HG03354 (cell line): ENCODE measurements at regions not wholly inside any gene's neighbourhood (a gene's known extent, or its start where the extent isn't known, plus 50 kb on each side); places are given as distances from the start of the nearest gene placed in this dataset.

Experiments
- ATAC-seq: cut with Tn5 transposase; IDR thresholded peaks from one replicate; pipeline ENCODE4 v1.9.1; 2021; ENCODE audit warnings: mild to moderate bottlenecking; ENCODE audit not compliant: unreplicated experiment, poor library complexity, severe bottlenecking

- ATAC-seq, result no peak
These were observed 402.9 kb downstream of the TGFB2 start for GRCh38 chr1:218748071-218748470.

GRCh38 chr1:218750216-218750970 is 405.3 kb downstream of the TGFB2 start:
- ATAC-seq, result no peak

- no peak for ATAC-seq
These were observed 406.2 kb downstream of the TGFB2 start for GRCh38 chr1:218751208-218751948.

- ATAC-seq, result no peak
These were observed 407.0 kb downstream of the TGFB2 start for GRCh38 chr1:218752126-218752525.

- no peak for ATAC-seq
These were observed 409.3 kb downstream of the TGFB2 start for GRCh38 chr1:218754477-218754876.

- ATAC-seq, result no peak
These were observed 410.0 kb downstream of the TGFB2 start for GRCh38 chr1:218755128-218755527.

GRCh38 chr1:218759795-218760194 is 413.9 kb upstream of the LYPLAL1 start:
- ATAC-seq, result no peak

- no peak for ATAC-seq
These were observed 412.8 kb upstream of the LYPLAL1 start for GRCh38 chr1:218760601-218761570.

GRCh38 chr1:218763538-218763937 is 410.1 kb upstream of the LYPLAL1 start:
- ATAC-seq, result no peak

- no peak for ATAC-seq
These were observed 407.9 kb upstream of the LYPLAL1 start for GRCh38 chr1:218765753-218766152.

- ATAC-seq, result no peak
These were observed 401.7 kb upstream of the LYPLAL1 start for GRCh38 chr1:218771931-218772330.

GRCh38 chr1:218772575-218772974 is 401.1 kb upstream of the LYPLAL1 start:
- no peak for ATAC-seq

- ATAC-seq, result no peak
These were observed 398.1 kb upstream of the LYPLAL1 start for GRCh38 chr1:218775501-218776021.

- ATAC-seq, result no peak
These were observed 395.2 kb upstream of the LYPLAL1 start for GRCh38 chr1:218778257-218779126.

- ATAC-seq, result no peak
These were observed 394.2 kb upstream of the LYPLAL1 start for GRCh38 chr1:218779341-218780100.

- ATAC-seq, result no peak
These were observed 390.5 kb upstream of the LYPLAL1 start for GRCh38 chr1:218783131-218783530.

GRCh38 chr1:218783916-218784315 is 389.8 kb upstream of the LYPLAL1 start:
- ATAC-seq, result no peak

- no peak for ATAC-seq
These were observed 387.8 kb upstream of the LYPLAL1 start for GRCh38 chr1:218785928-218786327.
